Mammary epithelial cell (primary cell): ENCODE measurements at regions not wholly inside any gene's neighbourhood (a gene's known extent, or its start where the extent isn't known, plus 50 kb on each side); places are given as distances from the start of the nearest gene placed in this dataset.

ENCODE experiments used
- EZH2 ChIP-seq: IDR thresholded peaks from 2 replicates; pipeline ENCODE4 v1.6.1; 2012; ENCODE audit warnings: low read length, inconsistent platforms, borderline replicate concordance
- TF ChIP-seq, protein P1 (sequence below), 2 donors: IDR thresholded peaks in 1 of 2; conservative IDR thresholded peaks in 1 of 2; 2 replicates each; pipeline ENCODE4 v1.5.1; 2011 to 2012; ENCODE audit warnings: inconsistent platforms in 2 of 2, low read length in 2 of 2, mild to moderate bottlenecking in 2 of 2, control low read depth in 1 of 2, low read depth in 1 of 2; ENCODE audit not compliant: insufficient read depth in 1 of 2; ENCODE audit errors: extremely low read depth in 1 of 2

DNA sequence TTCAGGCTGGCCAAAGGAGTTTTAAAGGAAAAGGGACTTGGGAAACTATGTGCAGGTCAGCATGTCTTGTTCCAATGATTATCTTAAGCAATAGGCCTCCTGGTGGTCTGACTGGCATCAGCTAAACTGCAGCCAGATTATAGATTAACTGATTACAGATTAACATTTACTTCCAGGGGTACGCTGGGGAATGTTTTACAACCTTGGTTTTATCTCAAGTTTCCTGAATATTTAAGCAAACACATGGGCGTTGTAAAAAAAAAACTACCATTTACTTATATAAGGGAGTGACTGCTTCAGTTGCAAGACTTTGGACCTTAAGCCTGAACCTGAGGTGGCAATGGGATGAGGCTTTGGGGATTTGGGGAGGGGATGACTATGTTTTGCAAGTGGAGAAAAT lies 600.6 kb upstream of the B3GALT2 start:
- TF ChIP-seq, protein P1, sequence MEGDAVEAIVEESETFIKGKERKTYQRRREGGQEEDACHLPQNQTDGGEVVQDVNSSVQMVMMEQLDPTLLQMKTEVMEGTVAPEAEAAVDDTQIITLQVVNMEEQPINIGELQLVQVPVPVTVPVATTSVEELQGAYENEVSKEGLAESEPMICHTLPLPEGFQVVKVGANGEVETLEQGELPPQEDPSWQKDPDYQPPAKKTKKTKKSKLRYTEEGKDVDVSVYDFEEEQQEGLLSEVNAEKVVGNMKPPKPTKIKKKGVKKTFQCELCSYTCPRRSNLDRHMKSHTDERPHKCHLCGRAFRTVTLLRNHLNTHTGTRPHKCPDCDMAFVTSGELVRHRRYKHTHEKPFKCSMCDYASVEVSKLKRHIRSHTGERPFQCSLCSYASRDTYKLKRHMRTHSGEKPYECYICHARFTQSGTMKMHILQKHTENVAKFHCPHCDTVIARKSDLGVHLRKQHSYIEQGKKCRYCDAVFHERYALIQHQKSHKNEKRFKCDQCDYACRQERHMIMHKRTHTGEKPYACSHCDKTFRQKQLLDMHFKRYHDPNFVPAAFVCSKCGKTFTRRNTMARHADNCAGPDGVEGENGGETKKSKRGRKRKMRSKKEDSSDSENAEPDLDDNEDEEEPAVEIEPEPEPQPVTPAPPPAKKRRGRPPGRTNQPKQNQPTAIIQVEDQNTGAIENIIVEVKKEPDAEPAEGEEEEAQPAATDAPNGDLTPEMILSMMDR (conservative IDR thresholded peaks at IDR 0.05 in 1 of 2, IDR thresholded peaks at IDR 0.05 in 1 of 2; ENCODE audit: extremely low read depth in 1 of 2, insufficient read depth in 1 of 2, low read depth in 1 of 2, low read length in 2 of 2): no peak
- TF ChIP-seq EZH2: no peak
